ENCODE measurements at regions not wholly inside any gene's neighbourhood (a gene's known extent, or its start where the extent isn't known, plus 50 kb on each side); places are given as distances from the start of the nearest gene placed in this dataset.

DNA sequence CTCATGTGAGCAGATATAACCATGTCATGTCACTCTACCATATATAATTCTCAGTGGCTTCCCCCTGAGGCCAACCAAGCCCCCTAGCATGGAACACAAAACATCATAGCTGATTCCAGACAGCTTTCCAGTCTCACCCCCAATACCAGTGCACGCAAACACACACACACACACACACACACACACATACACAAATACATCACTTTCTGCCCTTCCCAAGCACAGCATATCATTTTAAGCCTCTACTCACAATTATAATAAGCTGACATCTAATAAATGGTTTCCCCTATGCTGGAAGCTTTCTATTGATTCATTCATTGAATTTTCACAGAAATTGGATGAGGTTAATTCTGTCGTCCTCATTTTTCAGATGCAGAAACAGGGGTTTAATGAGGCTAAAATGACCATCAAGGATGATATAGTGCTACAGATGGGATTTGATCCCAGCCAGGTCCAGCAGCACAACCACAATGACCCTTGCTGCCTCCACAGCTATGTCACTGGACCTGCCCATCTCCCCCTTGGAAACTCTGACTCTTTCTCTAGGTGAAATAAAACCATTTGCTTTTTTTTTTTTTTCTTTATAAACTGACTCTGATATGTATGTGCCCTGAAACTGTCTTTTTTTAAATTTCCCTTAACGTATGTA is 131.1 kb downstream of the TMEM114 start:
- FAIRE-seq = no peak
- TF ChIP-seq POU2F2 (IDR thresholded peaks at IDR 0.05; ENCODE audit: low read depth, low read length) (no peak), POLR2AphosphoS5 (IDR thresholded peaks at IDR 0.05; ENCODE audit: low read depth, low read length) (no peak), SPI1 (IDR thresholded peaks at IDR 0.05; ENCODE audit: low read depth, low read length) (no peak), PAX5 (IDR thresholded peaks at IDR 0.05; ENCODE audit: insufficient read depth, low read length, severe bottlenecking) (no peak), TAF1 (IDR thresholded peaks at IDR 0.05; ENCODE audit: low read depth, low read length) (no peak), POLR2A (IDR thresholded peaks at IDR 0.05; ENCODE audit: low read depth, low read length) (no peak)
- DNase-seq (ENCODE audit: insufficient read length, low spot score) = no peak

DNA sequence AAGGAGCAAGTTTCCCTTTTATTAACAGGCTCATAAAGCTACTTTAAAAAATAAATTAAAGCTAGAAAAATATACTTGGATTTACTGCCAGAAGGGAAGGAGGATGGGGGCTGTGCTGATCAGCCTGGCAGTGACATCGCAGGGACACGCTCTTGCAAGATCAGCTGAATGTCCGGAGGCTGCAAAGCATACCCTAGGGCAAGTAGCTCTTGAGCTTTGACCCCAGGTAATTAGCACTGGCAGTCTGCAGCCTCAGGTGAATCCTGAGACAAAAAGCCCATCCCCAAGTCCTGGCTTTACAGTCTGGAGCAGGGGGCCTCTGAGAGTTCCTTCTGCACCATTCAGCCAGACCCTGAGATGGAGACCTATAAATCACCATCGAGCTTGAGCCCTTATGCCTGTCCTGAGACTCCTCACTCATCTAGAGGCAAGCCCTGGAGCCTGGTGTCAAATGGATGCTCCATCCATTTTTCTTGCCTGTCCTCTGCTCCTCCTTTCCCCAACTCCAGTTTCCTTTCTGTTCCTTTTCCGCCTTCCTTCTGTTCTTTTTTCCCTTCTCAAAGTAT is 131.7 kb downstream of the TMEM114 start:
- no peak for DNase-seq (ENCODE audit: insufficient read length, low spot score)
- TF ChIP-seq TAF1 (IDR thresholded peaks at IDR 0.05; ENCODE audit: low read depth, low read length) = no peak
- no peak for FAIRE-seq

DNA sequence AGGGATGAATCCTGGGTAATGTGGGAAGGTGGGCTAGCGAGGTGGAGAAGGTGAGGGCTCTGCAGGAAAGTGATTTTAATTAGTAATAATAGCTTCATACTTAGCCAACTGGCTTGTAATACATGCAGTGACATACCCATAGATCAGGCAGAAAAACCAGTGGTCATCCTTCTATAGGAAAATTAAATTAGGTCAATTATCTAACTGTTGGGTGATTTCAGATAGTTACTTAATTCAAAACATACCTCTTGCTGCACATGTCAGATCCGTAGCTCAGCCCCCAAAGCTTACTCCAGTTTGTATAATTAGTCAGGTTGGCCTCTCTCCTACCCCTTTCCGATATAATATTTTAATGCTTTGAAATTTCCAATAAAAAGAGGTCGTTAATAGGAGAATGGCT is 137.0 kb downstream of the TMEM114 start:
- TF ChIP-seq POLR2A (IDR thresholded peaks at IDR 0.05; ENCODE audit: low read depth, low read length) (no peak), PAX5 (IDR thresholded peaks at IDR 0.05; ENCODE audit: insufficient read depth, low read length, severe bottlenecking) (no peak), POU2F2 (IDR thresholded peaks at IDR 0.05; ENCODE audit: low read depth, low read length) (no peak), TAF1 (IDR thresholded peaks at IDR 0.05; ENCODE audit: low read depth, low read length) (no peak)
- FAIRE-seq = no peak

DNA sequence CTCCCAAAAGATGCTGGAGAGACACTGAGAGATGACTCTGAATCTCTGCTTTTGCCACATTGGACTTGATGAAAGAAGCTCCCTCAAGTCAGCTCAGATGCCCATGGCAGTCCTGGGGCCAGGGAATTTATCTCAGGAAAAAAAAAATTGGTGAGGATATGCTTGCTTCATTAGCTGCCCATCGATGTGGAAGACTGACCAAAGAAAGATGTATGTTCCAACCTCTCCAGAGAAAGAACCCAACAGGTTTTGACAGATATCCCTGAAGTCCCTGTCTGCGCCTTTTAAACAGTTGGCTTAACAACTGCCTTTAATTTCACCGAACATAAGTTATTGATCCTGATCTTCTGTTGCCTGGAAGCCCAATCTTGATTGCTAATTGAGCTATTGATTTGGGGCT is 137.4 kb downstream of the TMEM114 start:
- DNase-seq (ENCODE audit: insufficient read length, low spot score) (no peak), FAIRE-seq (no peak)
- TF ChIP-seq SPI1 (IDR thresholded peaks at IDR 0.05; ENCODE audit: low read depth, low read length) = no peak
- TF ChIP-seq POLR2AphosphoS5 (IDR thresholded peaks at IDR 0.05; ENCODE audit: low read depth, low read length) = no peak
- TF ChIP-seq PAX5 (IDR thresholded peaks at IDR 0.05; ENCODE audit: insufficient read depth, low read length, severe bottlenecking) = no peak
- TF ChIP-seq POLR2A (IDR thresholded peaks at IDR 0.05; ENCODE audit: low read depth, low read length) = no peak
- no peak for TF ChIP-seq POU2F2 (IDR thresholded peaks at IDR 0.05; ENCODE audit: low read depth, low read length)
- no peak for TF ChIP-seq TAF1 (IDR thresholded peaks at IDR 0.05; ENCODE audit: low read depth, low read length)

More for the DNA sequence above, 137.0 kb downstream of the TMEM114 start:
- no peak for DNase-seq (ENCODE audit: insufficient read length, low spot score)

DNA sequence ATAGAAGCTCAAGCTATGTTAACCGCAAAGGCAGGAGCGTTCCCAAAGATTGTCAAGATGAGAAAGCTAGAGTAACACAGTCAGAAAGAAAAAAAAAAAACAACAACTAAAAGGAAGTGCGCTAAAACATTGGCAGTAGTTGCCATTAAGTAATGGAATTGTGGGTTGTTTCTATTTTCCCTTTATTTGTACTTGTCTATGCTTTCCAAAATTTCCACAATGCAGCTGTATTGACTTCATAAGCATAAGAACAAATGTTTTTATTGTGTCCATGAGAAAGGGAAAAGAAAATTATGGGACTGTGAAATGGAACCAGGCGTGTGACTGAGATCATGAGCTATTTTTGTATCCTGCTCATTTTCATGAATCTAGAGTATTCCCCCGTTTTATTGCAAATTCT is 153.4 kb downstream of the TMEM114 start:
- DNase-seq (ENCODE audit: insufficient read length, low spot score) (no peak), FAIRE-seq (no peak)
- no peak for TF ChIP-seq POLR2AphosphoS5 (IDR thresholded peaks at IDR 0.05; ENCODE audit: low read depth, low read length)
- TF ChIP-seq SPI1 (IDR thresholded peaks at IDR 0.05; ENCODE audit: low read depth, low read length) = no peak
- no peak for TF ChIP-seq POLR2A (IDR thresholded peaks at IDR 0.05; ENCODE audit: low read depth, low read length)
- no peak for TF ChIP-seq TAF1 (IDR thresholded peaks at IDR 0.05; ENCODE audit: low read depth, low read length)
- no peak for TF ChIP-seq POU2F2 (IDR thresholded peaks at IDR 0.05; ENCODE audit: low read depth, low read length)
- no peak for TF ChIP-seq PAX5 (IDR thresholded peaks at IDR 0.05; ENCODE audit: insufficient read depth, low read length, severe bottlenecking)

DNA sequence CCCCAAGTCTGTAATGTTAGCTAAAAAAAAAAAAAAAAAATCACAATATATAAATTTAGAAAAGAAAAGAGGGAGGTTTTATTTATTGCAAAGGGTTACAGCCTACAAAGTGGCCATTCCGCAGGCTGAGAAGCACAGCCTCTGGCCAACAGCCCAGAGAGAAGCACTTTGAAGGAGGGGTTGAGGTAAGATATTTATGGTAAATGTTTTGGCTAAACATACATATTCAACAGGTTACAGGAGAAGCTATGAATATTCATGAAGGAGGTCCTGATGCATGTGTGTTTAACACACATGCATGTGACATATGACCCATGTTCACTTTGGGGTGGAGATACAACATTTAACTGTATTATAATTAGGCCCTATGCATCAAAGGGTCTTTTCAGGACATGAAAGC is 158.5 kb downstream of the TMEM114 start:
- TF ChIP-seq POLR2AphosphoS5 (IDR thresholded peaks at IDR 0.05; ENCODE audit: low read depth, low read length) (no peak), TAF1 (IDR thresholded peaks at IDR 0.05; ENCODE audit: low read depth, low read length) (no peak), POU2F2 (IDR thresholded peaks at IDR 0.05; ENCODE audit: low read depth, low read length) (no peak), PAX5 (IDR thresholded peaks at IDR 0.05; ENCODE audit: insufficient read depth, low read length, severe bottlenecking) (no peak), SPI1 (IDR thresholded peaks at IDR 0.05; ENCODE audit: low read depth, low read length) (no peak), POLR2A (IDR thresholded peaks at IDR 0.05; ENCODE audit: low read depth, low read length) (no peak)
- no peak for DNase-seq (ENCODE audit: insufficient read length, low spot score)
- FAIRE-seq = no peak

DNA sequence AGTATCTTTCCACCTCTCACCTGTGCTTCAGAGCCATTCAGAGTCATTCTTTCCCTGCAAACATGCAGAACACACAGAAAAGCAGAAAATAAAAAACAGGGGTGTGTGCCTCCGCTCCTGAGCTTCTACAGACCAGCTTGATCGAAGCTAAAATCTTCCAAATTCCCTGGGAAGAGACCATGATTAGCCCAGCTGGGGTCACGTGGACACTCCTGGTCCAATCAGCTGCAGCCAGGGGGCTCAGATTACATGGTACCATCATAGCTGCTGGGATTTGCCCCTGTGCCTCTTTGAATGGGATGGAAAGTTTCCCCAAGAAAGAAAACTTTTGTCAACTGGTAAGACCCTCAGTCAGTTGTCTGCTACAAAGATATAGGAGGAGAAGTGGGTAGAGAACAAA is 159.9 kb downstream of the TMEM114 start:
- TF ChIP-seq SPI1 (IDR thresholded peaks at IDR 0.05; ENCODE audit: low read depth, low read length) = no peak
- no peak for TF ChIP-seq POU2F2 (IDR thresholded peaks at IDR 0.05; ENCODE audit: low read depth, low read length)
- no peak for TF ChIP-seq POLR2AphosphoS5 (IDR thresholded peaks at IDR 0.05; ENCODE audit: low read depth, low read length)
- FAIRE-seq (no peak), DNase-seq (ENCODE audit: insufficient read length, low spot score) (no peak)

DNA sequence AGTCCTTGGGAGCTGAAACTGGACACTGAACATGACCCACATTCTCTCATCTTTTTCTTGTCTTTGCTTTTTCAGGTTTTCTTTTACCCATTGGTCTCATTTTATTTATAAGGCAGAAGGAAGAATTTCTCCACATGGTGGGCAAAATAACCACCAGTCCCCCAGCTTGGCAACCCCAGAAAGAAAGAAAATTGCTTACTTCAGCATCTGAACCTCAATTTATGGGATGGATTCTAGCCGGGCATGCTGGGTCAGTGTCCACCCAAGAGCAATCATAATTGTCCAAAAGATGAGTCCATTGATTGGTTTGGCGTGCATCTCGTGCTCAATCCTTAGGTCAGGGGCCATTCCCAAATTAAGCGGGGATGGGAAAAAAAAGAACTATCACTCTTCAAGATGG is 163.7 kb downstream of the TMEM114 start:
- TF ChIP-seq TAF1 (IDR thresholded peaks at IDR 0.05; ENCODE audit: low read depth, low read length) (no peak), POLR2A (IDR thresholded peaks at IDR 0.05; ENCODE audit: low read depth, low read length) (no peak), SPI1 (IDR thresholded peaks at IDR 0.05; ENCODE audit: low read depth, low read length) (no peak), PAX5 (IDR thresholded peaks at IDR 0.05; ENCODE audit: insufficient read depth, low read length, severe bottlenecking) (no peak)
- FAIRE-seq (no peak), DNase-seq (ENCODE audit: insufficient read length, low spot score) (no peak)

DNA sequence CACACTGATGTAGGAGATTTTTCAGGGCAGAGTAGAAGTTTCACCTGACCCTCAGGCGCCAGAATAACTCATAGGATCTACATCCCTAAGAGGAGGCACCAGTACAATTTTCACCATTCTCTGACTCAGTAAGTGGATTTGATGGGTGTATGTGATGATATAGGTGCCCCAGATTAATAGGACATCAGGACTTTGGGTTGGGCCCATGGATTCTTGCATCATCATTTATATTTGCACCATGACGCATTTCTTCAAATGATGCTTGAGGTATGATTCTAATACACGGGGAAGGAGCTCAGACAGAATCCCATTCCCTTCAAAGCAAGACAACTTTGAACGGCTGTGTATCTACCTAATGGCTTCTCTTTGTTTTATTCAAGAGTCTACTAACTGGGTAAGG is 173.2 kb downstream of the TMEM114 start:
- FAIRE-seq = no peak
- TF ChIP-seq PAX5 (IDR thresholded peaks at IDR 0.05; ENCODE audit: insufficient read depth, low read length, severe bottlenecking) (no peak), POLR2A (IDR thresholded peaks at IDR 0.05; ENCODE audit: low read depth, low read length) (no peak), SPI1 (IDR thresholded peaks at IDR 0.05; ENCODE audit: low read depth, low read length) (no peak), POLR2AphosphoS5 (IDR thresholded peaks at IDR 0.05; ENCODE audit: low read depth, low read length) (no peak), TAF1 (IDR thresholded peaks at IDR 0.05; ENCODE audit: low read depth, low read length) (no peak), POU2F2 (IDR thresholded peaks at IDR 0.05; ENCODE audit: low read depth, low read length) (no peak)

DNA sequence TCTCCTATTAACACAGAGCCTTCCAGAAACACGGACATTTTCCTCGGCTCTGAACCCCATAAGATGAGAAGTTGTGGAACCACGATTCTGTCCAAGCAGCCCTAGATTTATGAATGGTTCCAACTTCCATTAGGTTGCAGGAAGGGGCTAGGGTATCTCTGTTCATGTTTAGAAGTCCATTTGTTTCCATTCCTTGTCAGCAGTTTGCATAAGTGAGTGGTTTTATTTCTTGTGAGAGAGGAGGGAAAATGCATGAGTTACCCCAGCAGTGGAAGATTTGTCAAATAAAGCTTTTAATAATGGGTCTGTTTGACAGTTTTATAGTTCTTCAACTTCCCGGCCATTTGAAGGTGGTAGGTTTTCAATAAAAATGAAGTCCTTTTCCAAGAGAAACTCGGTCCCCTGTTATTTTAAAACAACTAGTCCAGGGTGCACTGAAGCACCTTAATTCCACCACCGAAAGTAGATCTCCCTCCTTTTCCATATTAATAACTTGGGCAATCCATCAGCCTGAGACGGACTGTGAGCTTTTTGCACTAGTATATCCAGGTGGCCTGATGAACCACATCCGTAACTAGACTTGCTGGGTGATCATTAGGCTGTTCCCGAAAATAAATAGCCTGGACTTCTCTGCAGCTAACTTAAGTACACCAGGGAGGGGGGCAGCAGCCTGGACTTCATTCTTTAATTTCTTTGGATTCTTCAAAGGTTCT is 181.3 kb downstream of the TMEM114 start:
- TF ChIP-seq POLR2AphosphoS5 (IDR thresholded peaks at IDR 0.05; ENCODE audit: low read depth, low read length) (no peak), SPI1 (IDR thresholded peaks at IDR 0.05; ENCODE audit: low read depth, low read length) (no peak), POLR2A (IDR thresholded peaks at IDR 0.05; ENCODE audit: low read depth, low read length) (no peak), TAF1 (IDR thresholded peaks at IDR 0.05; ENCODE audit: low read depth, low read length) (no peak), POU2F2 (IDR thresholded peaks at IDR 0.05; ENCODE audit: low read depth, low read length) (no peak), PAX5 (IDR thresholded peaks at IDR 0.05; ENCODE audit: insufficient read depth, low read length, severe bottlenecking) (no peak)
- FAIRE-seq (no peak), DNase-seq (ENCODE audit: insufficient read length, low spot score) (no peak)

More for the DNA sequence above, 173.2 kb downstream of the TMEM114 start:
- DNase-seq (ENCODE audit: insufficient read length, low spot score) = no peak

All from GM12891 (cell line).